D721Med (cell line): ENCODE measurements at regions not wholly inside any gene's neighbourhood (a gene's known extent, or its start where the extent isn't known, plus 50 kb on each side); places are given as distances from the start of the nearest gene placed in this dataset.
"Not testable (repeated sequence)": the region's sequence is repeated elsewhere in the genome, so short reads cannot be mapped to it uniquely, and the experiment has no call there.

ENCODE experiments used
- DNase-seq: peaks from one replicate; pipeline ENCODE4 v3.0.0; 2011; ENCODE audit warnings: low spot score; ENCODE audit not compliant: insufficient read length
- FAIRE-seq: peaks from 2 replicates; lab custom pipeline; 2011; peaks lifted over from hg19 to GRCh38; lab: Jason Lieb, UNC
- TF ChIP-seq, protein P1 (sequence below): IDR thresholded peaks from 2 replicates; pipeline ENCODE4 v1.5.1; 2012; ENCODE audit warnings: mild to moderate bottlenecking, control low read depth; ENCODE audit not compliant: insufficient read depth; ENCODE audit errors: missing control alignments

DNA sequence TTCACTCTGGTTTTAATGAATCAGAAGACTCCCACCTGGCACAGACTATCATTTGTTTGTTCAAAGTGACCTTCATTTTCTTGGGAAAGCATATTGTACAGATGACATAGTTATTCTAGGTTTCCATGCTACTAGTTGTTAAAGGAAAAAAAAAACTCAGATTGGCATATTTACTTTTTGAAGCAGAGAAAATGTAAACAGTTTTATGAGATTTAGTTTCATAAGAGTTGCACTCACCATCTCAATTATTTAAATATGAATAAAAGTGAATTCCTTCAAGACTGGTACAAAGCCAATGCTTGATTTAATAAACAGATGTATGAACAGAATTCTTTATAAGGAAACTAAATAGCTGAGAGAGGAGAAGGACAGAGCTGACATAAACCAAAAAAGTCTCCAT lies 280.3 kb upstream of the UGT8 start:
- DNase-seq (no peak), FAIRE-seq (no peak)
- TF ChIP-seq, protein P1, sequence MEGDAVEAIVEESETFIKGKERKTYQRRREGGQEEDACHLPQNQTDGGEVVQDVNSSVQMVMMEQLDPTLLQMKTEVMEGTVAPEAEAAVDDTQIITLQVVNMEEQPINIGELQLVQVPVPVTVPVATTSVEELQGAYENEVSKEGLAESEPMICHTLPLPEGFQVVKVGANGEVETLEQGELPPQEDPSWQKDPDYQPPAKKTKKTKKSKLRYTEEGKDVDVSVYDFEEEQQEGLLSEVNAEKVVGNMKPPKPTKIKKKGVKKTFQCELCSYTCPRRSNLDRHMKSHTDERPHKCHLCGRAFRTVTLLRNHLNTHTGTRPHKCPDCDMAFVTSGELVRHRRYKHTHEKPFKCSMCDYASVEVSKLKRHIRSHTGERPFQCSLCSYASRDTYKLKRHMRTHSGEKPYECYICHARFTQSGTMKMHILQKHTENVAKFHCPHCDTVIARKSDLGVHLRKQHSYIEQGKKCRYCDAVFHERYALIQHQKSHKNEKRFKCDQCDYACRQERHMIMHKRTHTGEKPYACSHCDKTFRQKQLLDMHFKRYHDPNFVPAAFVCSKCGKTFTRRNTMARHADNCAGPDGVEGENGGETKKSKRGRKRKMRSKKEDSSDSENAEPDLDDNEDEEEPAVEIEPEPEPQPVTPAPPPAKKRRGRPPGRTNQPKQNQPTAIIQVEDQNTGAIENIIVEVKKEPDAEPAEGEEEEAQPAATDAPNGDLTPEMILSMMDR = no peak

DNA sequence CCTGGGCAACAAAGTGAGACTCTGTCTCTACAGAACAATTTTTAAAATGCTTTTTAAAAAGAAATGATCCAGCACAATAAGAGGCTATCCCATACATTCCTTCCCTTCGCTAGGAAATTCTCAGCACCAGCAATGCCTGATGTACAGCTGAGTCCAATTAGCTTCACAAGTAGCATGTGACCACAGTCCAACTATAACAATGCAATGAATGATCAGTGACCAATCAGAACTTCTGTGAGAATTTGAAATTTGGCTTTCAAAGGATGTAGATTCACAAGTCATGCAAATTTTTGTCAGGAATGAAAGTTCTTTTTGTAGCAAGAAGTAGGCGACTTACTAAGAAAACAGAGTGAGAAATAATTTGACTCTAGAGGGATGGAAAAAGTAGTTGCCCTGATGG lies 278.5 kb upstream of the UGT8 start:
- no peak for FAIRE-seq
- TF ChIP-seq, protein P1 = no peak
- DNase-seq = no peak

DNA sequence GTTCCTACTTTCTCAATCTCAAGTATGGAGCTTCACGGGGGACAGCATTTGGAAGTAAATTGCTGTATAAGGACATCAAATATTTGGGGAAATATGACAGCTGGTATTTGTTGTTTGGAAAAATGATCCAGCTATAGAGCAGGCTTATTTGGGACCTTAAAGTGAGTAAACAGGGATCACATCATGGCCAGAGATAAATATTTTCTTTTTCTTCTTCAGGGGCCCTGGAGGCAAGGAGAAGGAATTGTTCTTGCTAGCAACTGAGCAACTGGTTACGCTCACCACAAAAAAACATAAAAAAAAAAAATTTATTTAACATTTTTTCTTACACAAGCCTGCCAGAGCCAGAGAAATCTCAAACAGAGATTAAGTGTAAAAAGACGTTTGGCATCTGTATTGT lies 277.2 kb upstream of the UGT8 start:
- no peak for DNase-seq
- no peak for FAIRE-seq
- TF ChIP-seq, protein P1 = no peak

DNA sequence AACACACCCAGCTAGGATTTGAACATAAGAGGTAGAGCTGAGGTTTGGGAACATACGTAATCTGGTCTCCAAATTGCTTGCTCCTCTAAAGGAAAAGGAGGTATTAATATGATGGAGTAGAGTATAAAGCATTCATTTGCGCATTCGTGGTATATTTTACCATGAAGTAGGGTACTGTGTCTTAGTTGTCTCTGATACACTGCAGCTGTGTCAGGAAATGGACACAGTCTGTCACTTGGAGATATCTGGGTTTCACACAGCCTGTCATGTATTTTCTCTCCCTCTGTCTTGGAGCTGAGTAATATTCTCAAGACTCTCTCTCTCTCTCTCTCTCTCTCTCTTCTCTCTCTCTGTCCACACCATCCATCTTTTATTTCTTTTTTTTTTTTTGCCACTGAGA lies 274.8 kb upstream of the UGT8 start:
- DNase-seq (no peak), FAIRE-seq (no peak)
- TF ChIP-seq, protein P1 = no peak

DNA sequence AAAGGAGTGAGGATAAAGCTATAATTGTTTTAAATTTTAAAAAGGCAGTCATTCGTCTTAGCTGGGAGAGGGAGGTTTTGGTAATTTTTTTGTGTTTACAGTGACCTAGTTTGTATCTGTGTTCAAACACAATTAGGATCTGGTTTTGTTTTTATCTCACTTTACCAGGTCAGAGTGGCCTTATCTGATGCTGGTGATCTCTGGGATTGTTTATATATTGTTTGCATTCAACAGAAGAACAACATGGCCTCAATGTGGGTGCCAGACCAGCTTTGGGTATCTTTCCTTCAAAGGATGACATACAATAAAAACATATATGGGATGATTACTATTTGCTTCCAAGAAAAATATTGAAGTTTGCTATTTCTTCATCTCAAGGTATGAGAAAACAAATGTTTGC lies 272.2 kb upstream of the UGT8 start:
- TF ChIP-seq, protein P1 = no peak
- no peak for FAIRE-seq
- no peak for DNase-seq

DNA sequence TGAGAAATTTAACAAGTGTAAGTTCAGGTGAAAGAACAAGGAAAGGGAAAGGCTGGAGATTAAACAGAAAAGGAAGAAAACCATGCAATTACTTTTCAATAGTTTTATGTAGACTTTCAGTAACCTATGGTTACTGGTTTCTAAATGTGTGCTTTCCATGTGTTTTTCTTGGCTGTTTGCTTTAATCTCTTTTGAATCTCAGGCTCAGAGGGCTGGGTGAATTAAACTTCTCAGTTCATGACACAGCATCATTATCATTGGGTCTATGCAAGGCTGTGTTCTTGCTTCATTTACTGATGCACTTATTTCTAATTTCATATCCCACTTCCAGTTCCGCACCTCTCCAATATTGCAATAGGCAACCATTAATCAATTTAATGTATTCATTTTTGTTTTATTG lies 266.5 kb upstream of the UGT8 start:
- DNase-seq (no peak), FAIRE-seq (no peak)
- TF ChIP-seq, protein P1 = no peak

DNA sequence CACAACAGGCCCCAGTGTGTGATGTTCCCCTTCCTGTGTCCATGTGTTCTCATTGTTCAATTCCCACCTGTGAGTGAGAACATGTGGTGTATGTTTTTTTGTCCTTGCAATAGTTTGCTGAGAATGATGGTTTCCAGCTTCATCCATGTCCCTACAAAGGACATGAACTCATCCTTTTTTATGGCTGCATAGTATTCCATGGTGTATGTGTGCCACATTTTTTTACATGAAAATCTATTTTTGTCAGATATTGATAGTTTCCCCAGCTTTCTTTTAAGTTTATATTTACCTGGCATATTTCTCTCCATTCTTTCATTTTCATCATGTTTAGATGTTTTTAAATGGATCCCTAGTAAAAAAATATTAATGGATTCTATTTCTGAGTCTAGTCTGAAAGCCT lies 264.2 kb upstream of the UGT8 start:
- not testable (repeated sequence) for DNase-seq, FAIRE-seq

DNA sequence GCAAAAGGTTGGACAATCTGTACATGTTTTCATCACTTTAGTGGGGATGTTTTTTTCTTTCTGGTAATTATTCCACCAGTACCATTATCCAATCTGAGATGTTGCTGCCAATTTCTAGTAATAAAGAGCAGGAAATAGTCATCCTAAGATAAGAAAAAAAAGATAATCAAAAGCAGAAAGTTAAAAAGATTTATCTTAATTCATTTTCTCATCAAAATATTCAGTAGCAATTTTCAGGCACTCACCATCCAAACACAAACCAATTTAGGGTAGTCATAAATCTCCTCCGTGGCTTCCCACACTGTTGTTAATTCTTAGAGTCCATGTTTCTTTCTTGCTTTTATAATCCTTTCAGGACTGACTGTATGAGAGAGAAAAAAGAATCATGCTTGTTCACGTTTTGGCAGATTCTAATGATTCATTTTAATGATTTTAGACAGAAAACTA lies 263.7 kb upstream of the UGT8 start:
- FAIRE-seq (no peak), DNase-seq (no peak)
- TF ChIP-seq, protein P1 = no peak
